SK-N-SH (cell line): ENCODE measurements at regions not wholly inside any gene's neighbourhood (a gene's known extent, or its start where the extent isn't known, plus 50 kb on each side); places are given as distances from the start of the nearest gene placed in this dataset.

Source experiments
- CHD2 ChIP-seq: fragments of 150-350 bp; IDR thresholded peaks from 2 replicates; pipeline ENCODE4 v1.6.1; 2018; ENCODE audit warnings: low read length; ENCODE audit not compliant: partially characterized antibody
- EP300 ChIP-seq, 2 experiments: IDR thresholded peaks; 2 replicates each; pipeline versions ENCODE4 v1.4.0 to v1.6.1; 2012; ENCODE audit warnings: borderline replicate concordance in 1 of 2, low read depth in 1 of 2, low read length in 1 of 2
- GATA2 ChIP-seq: sonication (generic); formaldehyde crosslinking; IDR thresholded peaks from 2 replicates; pipeline ENCODE4 v1.5.0; 2020; ENCODE audit warnings: mild to moderate bottlenecking, missing genetic modification reagents
- JUND ChIP-seq: IDR thresholded peaks from 2 replicates; pipeline ENCODE4 v1.4.0; 2012
- RFX5 ChIP-seq: IDR thresholded peaks from 2 replicates; pipeline ENCODE4 v1.6.1; 2012; ENCODE audit warnings: mild to moderate bottlenecking, improper control_type of control experiment, low read length
- SMC3 ChIP-seq: IDR thresholded peaks from 2 replicates; pipeline ENCODE4 v1.6.1; 2012; ENCODE audit warnings: low read depth, low read length, improper control_type of control experiment
- TAF1 ChIP-seq: IDR thresholded peaks from 2 replicates; pipeline ENCODE4 v1.6.1; 2012; ENCODE audit warnings: low read depth, mild to moderate bottlenecking, low read length, moderate library complexity, borderline replicate concordance
- TCF12 ChIP-seq: IDR thresholded peaks from 2 replicates; pipeline ENCODE4 v1.4.0; 2012
- YY1 ChIP-seq: IDR thresholded peaks from 2 replicates; pipeline ENCODE4 v1.4.0; 2012; ENCODE audit warnings: low read depth, mild to moderate bottlenecking
- TF ChIP-seq, protein P1 (sequence below): fragments of 200-600 bp; sonication (generic); IDR thresholded peaks from 2 replicates; pipeline ENCODE4 v1.6.1; 2017; ENCODE audit warnings: antibody characterized with exemption, mild to moderate bottlenecking, moderate library complexity
- TF ChIP-seq, protein P2 (sequence below): IDR thresholded peaks from 2 replicates; pipeline ENCODE4; 2012
- TF ChIP-seq, protein P3 (sequence below): IDR thresholded peaks from 2 replicates; pipeline ENCODE4 v1.4.0; 2012; ENCODE audit warnings: low read depth, borderline replicate concordance

DNA sequence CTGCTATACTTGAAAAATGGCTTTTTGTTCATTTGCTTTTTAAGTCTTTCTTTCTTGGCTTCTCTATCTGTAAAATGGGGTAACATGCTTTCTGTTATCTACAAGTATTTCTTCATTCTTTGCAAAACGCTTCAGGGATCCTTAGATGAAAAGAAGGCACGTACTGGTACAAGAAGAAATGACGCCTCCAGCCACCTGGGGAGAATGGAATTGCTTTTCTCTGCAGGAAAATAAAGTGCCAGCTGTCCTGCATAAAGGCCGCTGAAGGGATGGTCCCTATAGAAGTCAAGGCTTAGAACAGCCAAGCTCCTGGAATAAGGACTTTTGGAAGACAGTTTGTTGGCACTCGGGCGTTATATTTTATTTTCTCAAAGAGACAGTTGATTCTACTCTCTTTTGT, 210.8 kb upstream of the RASGEF1B start:
- TF ChIP-seq, protein P1, sequence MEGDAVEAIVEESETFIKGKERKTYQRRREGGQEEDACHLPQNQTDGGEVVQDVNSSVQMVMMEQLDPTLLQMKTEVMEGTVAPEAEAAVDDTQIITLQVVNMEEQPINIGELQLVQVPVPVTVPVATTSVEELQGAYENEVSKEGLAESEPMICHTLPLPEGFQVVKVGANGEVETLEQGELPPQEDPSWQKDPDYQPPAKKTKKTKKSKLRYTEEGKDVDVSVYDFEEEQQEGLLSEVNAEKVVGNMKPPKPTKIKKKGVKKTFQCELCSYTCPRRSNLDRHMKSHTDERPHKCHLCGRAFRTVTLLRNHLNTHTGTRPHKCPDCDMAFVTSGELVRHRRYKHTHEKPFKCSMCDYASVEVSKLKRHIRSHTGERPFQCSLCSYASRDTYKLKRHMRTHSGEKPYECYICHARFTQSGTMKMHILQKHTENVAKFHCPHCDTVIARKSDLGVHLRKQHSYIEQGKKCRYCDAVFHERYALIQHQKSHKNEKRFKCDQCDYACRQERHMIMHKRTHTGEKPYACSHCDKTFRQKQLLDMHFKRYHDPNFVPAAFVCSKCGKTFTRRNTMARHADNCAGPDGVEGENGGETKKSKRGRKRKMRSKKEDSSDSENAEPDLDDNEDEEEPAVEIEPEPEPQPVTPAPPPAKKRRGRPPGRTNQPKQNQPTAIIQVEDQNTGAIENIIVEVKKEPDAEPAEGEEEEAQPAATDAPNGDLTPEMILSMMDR = no peak
- TF ChIP-seq, protein P2, sequence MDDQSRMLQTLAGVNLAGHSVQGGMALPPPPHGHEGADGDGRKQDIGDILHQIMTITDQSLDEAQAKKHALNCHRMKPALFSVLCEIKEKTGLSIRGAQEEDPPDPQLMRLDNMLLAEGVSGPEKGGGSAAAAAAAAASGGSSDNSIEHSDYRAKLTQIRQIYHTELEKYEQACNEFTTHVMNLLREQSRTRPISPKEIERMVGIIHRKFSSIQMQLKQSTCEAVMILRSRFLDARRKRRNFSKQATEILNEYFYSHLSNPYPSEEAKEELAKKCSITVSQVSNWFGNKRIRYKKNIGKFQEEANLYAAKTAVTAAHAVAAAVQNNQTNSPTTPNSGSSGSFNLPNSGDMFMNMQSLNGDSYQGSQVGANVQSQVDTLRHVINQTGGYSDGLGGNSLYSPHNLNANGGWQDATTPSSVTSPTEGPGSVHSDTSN = no peak
- TF ChIP-seq GATA2 = no peak
- no peak for TF ChIP-seq JUND
- no peak for TF ChIP-seq EP300 (IDR thresholded peaks at IDR 0.05; ENCODE audit: borderline replicate concordance in 1 of 2, low read depth in 1 of 2, low read length in 1 of 2)
- no peak for TF ChIP-seq YY1
- no peak for TF ChIP-seq TAF1
- TF ChIP-seq SMC3 = no peak
- no peak for TF ChIP-seq CHD2
- TF ChIP-seq RFX5 = no peak
- TF ChIP-seq, protein P3, sequence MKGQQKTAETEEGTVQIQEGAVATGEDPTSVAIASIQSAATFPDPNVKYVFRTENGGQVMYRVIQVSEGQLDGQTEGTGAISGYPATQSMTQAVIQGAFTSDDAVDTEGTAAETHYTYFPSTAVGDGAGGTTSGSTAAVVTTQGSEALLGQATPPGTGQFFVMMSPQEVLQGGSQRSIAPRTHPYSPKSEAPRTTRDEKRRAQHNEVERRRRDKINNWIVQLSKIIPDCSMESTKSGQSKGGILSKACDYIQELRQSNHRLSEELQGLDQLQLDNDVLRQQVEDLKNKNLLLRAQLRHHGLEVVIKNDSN = no peak
- TF ChIP-seq TCF12 = no peak
